ENCODE measurements at regions not wholly inside any gene's neighbourhood (a gene's known extent, or its start where the extent isn't known, plus 50 kb on each side); places are given as distances from the start of the nearest gene placed in this dataset.

- no peak overlapping the region for H3K4me3 ChIP-seq (ENCODE audit: low read depth, low read length)
- no peak for DNase-seq (ENCODE audit: low read depth)
- no peak for TF ChIP-seq CTCF (IDR thresholded peaks at IDR 0.05; ENCODE audit: insufficient read depth, low read depth, low read length)
These were observed 117.9 kb upstream of the ZNF217 start for GRCh38 chr20:53711333-53712211.

- peak; percentile 96 for DNase-seq (ENCODE audit: low read depth)
- H3K4me3 ChIP-seq (ENCODE audit: low read depth, low read length) = no peak overlapping the region
- TF ChIP-seq CTCF (IDR thresholded peaks at IDR 0.05; ENCODE audit: insufficient read depth, low read depth, low read length) = no peak
These were observed 114.7 kb upstream of the ZNF217 start for GRCh38 chr20:53708129-53708968.

- peak; percentile 39 for DNase-seq (ENCODE audit: low read depth)
- no peak for TF ChIP-seq CTCF (IDR thresholded peaks at IDR 0.05; ENCODE audit: insufficient read depth, low read depth, low read length)
- H3K4me3 ChIP-seq (ENCODE audit: low read depth, low read length) = no peak overlapping the region
These were observed 113.9 kb upstream of the ZNF217 start for GRCh38 chr20:53707371-53708055.

GRCh38 chr20:53706466-53707370, 113.1 kb upstream of the ZNF217 start:
- no peak for TF ChIP-seq CTCF (IDR thresholded peaks at IDR 0.05; ENCODE audit: insufficient read depth, low read depth, low read length)
- peak; percentile 94 for DNase-seq (ENCODE audit: low read depth)
- no peak overlapping the region for H3K4me3 ChIP-seq (ENCODE audit: low read depth, low read length)

- TF ChIP-seq CTCF (IDR thresholded peaks at IDR 0.05; ENCODE audit: insufficient read depth, low read depth, low read length) = no peak
- H3K4me3 ChIP-seq (ENCODE audit: low read depth, low read length) = no peak overlapping the region
- DNase-seq (ENCODE audit: low read depth) = no peak
These were observed 112.4 kb upstream of the ZNF217 start for GRCh38 chr20:53706008-53706465.

GRCh38 chr20:53702617-53703016, 109.0 kb upstream of the ZNF217 start:
- DNase-seq (ENCODE audit: low read depth) = no peak
- TF ChIP-seq CTCF (IDR thresholded peaks at IDR 0.05; ENCODE audit: insufficient read depth, low read depth, low read length) = no peak
- no peak overlapping the region for H3K4me3 ChIP-seq (ENCODE audit: low read depth, low read length)

All from fibroblast of villous mesenchyme (primary cell).